IMR-90 (cell line): ENCODE measurements at regions not wholly inside any gene's neighbourhood (a gene's known extent, or its start where the extent isn't known, plus 50 kb on each side); places are given as distances from the start of the nearest gene placed in this dataset.

Source experiments
- ATAC-seq: fragments of 200-7000 bp; cut with Tn5 transposase; 2 replicates; pipeline ENCODE4 v1.9.1; 2020; ENCODE audit warnings: low read depth, mild to moderate bottlenecking, moderate library complexity
- BruUV-seq: library from RNA; stranded (reverse); fragments of 400-500 nt; replicated peaks from 2 replicates; lab custom pipeline; 2021; lab: Mats Ljungman, UMichigan
- CTCF ChIA-PET: fragments of 300-600 bp; formaldehyde crosslinking; extraction: SDS; loops from one replicate; lab custom pipeline; 2021; ENCODE audit warnings: antibody characterized with exemption; lab: Yijun Ruan, JAX
- POLR2A ChIA-PET: fragments of 300-600 bp; sonication (Branson Sonifier 250); formaldehyde crosslinking; loops from one replicate; lab custom pipeline; 2022; ENCODE audit warnings: antibody characterized with exemption; ENCODE audit not compliant: unreplicated experiment; lab: Charles Lee
- DNase-seq: peaks from one replicate; pipeline ENCODE4 v3.0.0; 2013
- H2AFZ ChIP-seq: replicated peaks from 2 replicates; pipeline ENCODE3; 2013; ENCODE audit warnings: low read length, mild to moderate bottlenecking; ENCODE audit not compliant: poor library complexity
- H2AK5ac ChIP-seq: 2 replicates; pipeline ENCODE4 v1.6.1; 2013; ENCODE audit warnings: low read depth, low read length, inconsistent platforms
- H2AK9ac ChIP-seq: replicated peaks from 2 replicates; pipeline ENCODE3; 2013; ENCODE audit warnings: mild to moderate bottlenecking, low read depth, low read length, moderate library complexity; ENCODE audit not compliant: poor library complexity
- H2BK120ac ChIP-seq: 2 replicates; pipeline ENCODE4 v1.6.1; 2013; ENCODE audit warnings: low read depth, low read length, inconsistent platforms
- H2BK15ac ChIP-seq: 3 replicates; pipeline ENCODE4 v1.6.1; 2013; ENCODE audit warnings: low read depth, low read length, inconsistent platforms
- H2BK20ac ChIP-seq: 2 replicates; pipeline ENCODE4 v1.6.1; 2013; ENCODE audit warnings: low read depth, mild to moderate bottlenecking, inconsistent platforms, low read length, moderate library complexity
- H2BK5ac ChIP-seq: 2 replicates; pipeline ENCODE4 v1.6.1; 2013; ENCODE audit warnings: mild to moderate bottlenecking, low read depth, low read length, inconsistent platforms; ENCODE audit not compliant: poor library complexity, severe bottlenecking
- H3K14ac ChIP-seq: replicated peaks from 2 replicates; pipeline ENCODE4 v1.6.1; 2013; ENCODE audit warnings: low read depth, low read length, inconsistent platforms
- H3K18ac ChIP-seq: 2 replicates; pipeline ENCODE4 v1.6.1; 2013; ENCODE audit warnings: low read depth, low read length, control low read depth
- H3K23ac ChIP-seq: 2 replicates; pipeline ENCODE4 v1.6.1; 2013; ENCODE audit warnings: low read depth, low read length, inconsistent platforms
- H3K27ac ChIP-seq: 2 replicates; pipeline ENCODE4 v1.5.1; 2013; ENCODE audit warnings: mild to moderate bottlenecking, control low read depth, low read length; ENCODE audit not compliant: insufficient read depth
- H3K27me3 ChIP-seq: 2 replicates; pipeline ENCODE4 v1.6.1; 2013; ENCODE audit warnings: low read length; ENCODE audit not compliant: control insufficient read depth, insufficient read depth
- H3K36me3 ChIP-seq: 2 replicates; pipeline ENCODE4 v1.6.1; 2013; ENCODE audit warnings: low read length, mixed read lengths; ENCODE audit not compliant: control insufficient read depth, insufficient read depth
- H3K4ac ChIP-seq: 2 replicates; pipeline ENCODE4 v1.6.1; 2013; ENCODE audit warnings: low read depth, low read length, inconsistent platforms
- H3K4me1 ChIP-seq: 2 replicates; pipeline ENCODE4 v1.6.1; 2013; ENCODE audit warnings: low read length, mixed read lengths; ENCODE audit not compliant: control insufficient read depth, insufficient read depth
- H3K4me2 ChIP-seq: 2 replicates; pipeline ENCODE4 v1.6.1; 2013; ENCODE audit warnings: low read depth, mild to moderate bottlenecking, control low read depth, low read length, moderate library complexity
- H3K4me3 ChIP-seq: 2 replicates; pipeline ENCODE4 v1.5.1; 2013; ENCODE audit warnings: low read depth, mild to moderate bottlenecking, control low read depth, low read length, moderate library complexity; ENCODE audit not compliant: insufficient read depth
- H3K56ac ChIP-seq: 2 replicates; pipeline ENCODE4 v1.6.1; 2013; ENCODE audit warnings: low read length, inconsistent platforms; ENCODE audit not compliant: insufficient read depth; ENCODE audit errors: extremely low read depth
- H3K79me1 ChIP-seq, 2 experiments: 2 replicates each; pipeline ENCODE4 v1.6.1; 2013; ENCODE audit warnings: low read length in 2 of 2, inconsistent platforms in 1 of 2, low read depth in 1 of 2
- H3K9ac ChIP-seq: 2 replicates; pipeline ENCODE4 v1.6.1; 2013; ENCODE audit warnings: low read depth, low read length, control low read depth
- H3K9me1 ChIP-seq: 2 replicates; pipeline ENCODE4 v1.6.1; 2013; ENCODE audit warnings: low read length, inconsistent platforms; ENCODE audit not compliant: insufficient read depth
- H3K9me3 ChIP-seq: 2 replicates; pipeline ENCODE4 v1.6.1; 2013; ENCODE audit warnings: low read length; ENCODE audit not compliant: control insufficient read depth, insufficient read depth
- H4K20me1 ChIP-seq: 2 replicates; pipeline ENCODE4 v1.6.1; 2013; ENCODE audit warnings: low read length, inconsistent platforms; ENCODE audit not compliant: insufficient read depth
- H4K5ac ChIP-seq: 2 replicates; pipeline ENCODE4 v1.6.1; 2013; ENCODE audit warnings: mild to moderate bottlenecking, low read depth, low read length, control low read depth
- H4K8ac ChIP-seq, 2 experiments: 2 replicates each; pipeline ENCODE4 v1.6.1; 2013; ENCODE audit warnings: low read depth in 2 of 2, low read length in 2 of 2, control low read depth in 1 of 2, inconsistent platforms in 1 of 2
- H4K91ac ChIP-seq: 2 replicates; pipeline ENCODE4 v1.6.1; 2013; ENCODE audit warnings: low read depth, low read length, inconsistent platforms; ENCODE audit not compliant: insufficient read depth
- BHLHE40 ChIP-seq: fragments of 150-350 bp; IDR thresholded peaks from 2 replicates; pipeline ENCODE4 v1.6.1; 2016; ENCODE audit warnings: mild to moderate bottlenecking, low read depth, low read length
- CEBPB ChIP-seq: IDR thresholded peaks from 2 replicates; pipeline ENCODE4 v1.6.1; 2012; ENCODE audit warnings: low read depth, low read length, improper control_type of control experiment
- CHD1 ChIP-seq: IDR thresholded peaks from 2 replicates; pipeline ENCODE4 v1.6.1; 2012; ENCODE audit warnings: low read depth, low read length, improper control_type of control experiment
- CTCF ChIP-seq: conservative IDR thresholded peaks from 2 replicates; pipeline ENCODE4 v1.5.1; 2012; ENCODE audit warnings: mild to moderate bottlenecking, low read depth, low read length, improper control_type of control experiment
- ELK1 ChIP-seq: fragments of 150-350 bp; IDR thresholded peaks from 2 replicates; pipeline ENCODE4 v1.6.1; 2016; ENCODE audit warnings: low read depth, mild to moderate bottlenecking, low read length, moderate library complexity, borderline replicate concordance
- FOS ChIP-seq: fragments of 150-350 bp; IDR thresholded peaks from 2 replicates; pipeline ENCODE4 v1.6.1; 2016; ENCODE audit warnings: low read depth, low read length
- MAFK ChIP-seq: IDR thresholded peaks from 2 replicates; pipeline ENCODE4 v1.6.1; 2012; ENCODE audit warnings: low read depth, low read length, improper control_type of control experiment
- MAZ ChIP-seq: IDR thresholded peaks from 2 replicates; pipeline ENCODE4 v1.6.1; 2012; ENCODE audit warnings: low read depth, mild to moderate bottlenecking, low read length, improper control_type of control experiment, moderate library complexity, borderline replicate concordance
- NFE2L2 ChIP-seq: fragments of 150-350 bp; IDR thresholded peaks from 2 replicates; pipeline ENCODE4 v1.6.1; 2016; ENCODE audit warnings: low read depth, mild to moderate bottlenecking, low read length
- POLR2A ChIP-seq: IDR thresholded peaks from 2 replicates; pipeline ENCODE4 v1.6.1; 2012; ENCODE audit warnings: mild to moderate bottlenecking, low read depth, low read length
- RAD21 ChIP-seq: IDR thresholded peaks from 2 replicates; pipeline ENCODE4 v1.6.1; 2012; ENCODE audit warnings: low read length, improper control_type of control experiment
- RCOR1 ChIP-seq: IDR thresholded peaks from 2 replicates; pipeline ENCODE4 v1.6.1; 2012; ENCODE audit warnings: mild to moderate bottlenecking, low read length, improper control_type of control experiment; ENCODE audit not compliant: insufficient replicate concordance
- SMC3 ChIP-seq: fragments of 150-350 bp; IDR thresholded peaks from 2 replicates; pipeline ENCODE4 v1.6.1; 2016; ENCODE audit warnings: low read depth, mild to moderate bottlenecking, antibody characterized with exemption, low read length, moderate library complexity
- USF2 ChIP-seq: fragments of 150-350 bp; IDR thresholded peaks from 2 replicates; pipeline ENCODE4 v1.6.1; 2017; ENCODE audit warnings: mild to moderate bottlenecking, antibody characterized with exemption, low read length, low read depth
- WGBS, 2 experiments: methylation state at CpG; one replicate each; pipeline versions ENCODE4 v1.1.5 to v1.1.7; 2013; ENCODE audit warnings: missing lambda C conversion rate in 2 of 2; ENCODE audit not compliant: insufficient read length in 1 of 2; ENCODE audit errors: extremely low coverage in 2 of 2; 5-methylcytosine and 5-hydroxymethylcytosine counted together
- dilution Hi-C: fragments of 300-500 bp; cut with HindIII; formaldehyde crosslinking; loops from one replicate; pipeline ENCODE4 v1.14.3; 2018; ENCODE audit warnings: low sequenced_read_pairs; ENCODE audit not compliant: unreplicated experiment
- in situ Hi-C: fragments of 300-500 bp; cut with MboI; formaldehyde crosslinking; loops from 3 replicates; pipeline ENCODE4 v1.14.3; 2019; ENCODE audit warnings: low sequenced_read_pairs, inconsistent platforms, mixed read lengths
- intact Hi-C: fragments of 100-400 bp; cut with micrococcal nuclease; formaldehyde crosslinking; loops from 2 replicates; pipeline ENCODE4 v1.10.0; 2022

GRCh38 chr1:228884615-228885566 lies 149.6 kb downstream of the RHOU start:
- Histone ChIP-seq H2BK5ac (no peak overlapping the region), H3K18ac (no peak overlapping the region; the same call in 1 of the 2 replicates), H3K23ac (no peak overlapping the region), H3K27ac (no peak overlapping the region), H3K9me3 (peaks cover 3% of the 10 kb centered on the region; the same call in 1 of the 2 replicates), H4K8ac (no peak overlapping the region), H3K27me3 (peaks cover 5% of the 10 kb centered on the region), H2BK120ac (no peak overlapping the region), H3K4me2 (no peak overlapping the region), H3K14ac (no peak overlapping the region), H2AFZ (no peak overlapping the region), H3K4me1 (peaks cover 4% of the 10 kb centered on the region; the same call in 1 of the 2 replicates), H3K4me3 (no peak overlapping the region), H2AK5ac (no peak overlapping the region), H2BK15ac (no peak overlapping the region), H4K5ac (no peak overlapping the region), H2AK9ac (no peak overlapping the region), H3K79me1 (no peaks in the 10 kb centered on the region), H2BK20ac (no peak overlapping the region), H3K9me1 (peaks cover 4% of the 10 kb centered on the region; the same call in 1 of the 2 replicates), H3K9ac (no peak overlapping the region), H4K91ac (no peak overlapping the region), H3K56ac (no peak overlapping the region), H3K4ac (no peak overlapping the region), H4K20me1 (no peaks in the 10 kb centered on the region), H3K36me3 (no peaks in the 10 kb centered on the region)
- CTCF ChIA-PET, result no interaction called here
- TF ChIP-seq CHD1 (no peak), MAFK (no peak), ELK1 (no peak), MAZ (no peak), CEBPB (no peak), SMC3 (no peak), BHLHE40 (no peak; the same call in 1 of the 2 replicates), POLR2A (no peak), USF2 (no peak), RCOR1 (no peak), RAD21 (no peak), FOS (no peak), CTCF (no peak), NFE2L2 (no peak)
- in situ Hi-C loops (no loop called here), intact Hi-C loops (no loop called here), dilution Hi-C loops (no loop called here)
- ATAC-seq, result peak; percentile 82
- DNase-seq, result peak; percentile 53
- POLR2A ChIA-PET, result no interaction called here
- no CpG with 5 or more reads among the region's 4 CpGs for WGBS, 2 experiments
- BruUV-seq, result no TSS peak
